Subcutaneous abdominal adipose tissue (tissue), 5 donors: ENCODE measurements at regions not wholly inside any gene's neighbourhood (a gene's known extent, or its start where the extent isn't known, plus 50 kb on each side); places are given as distances from the start of the nearest gene placed in this dataset.
"Not testable (repeated sequence)": the region's sequence is repeated elsewhere in the genome, so short reads cannot be mapped to it uniquely, and the experiment has no call there.

Experiments used
- H3K27ac ChIP-seq: one replicate; pipeline ENCODE4 v1.7.0; 2013; ENCODE audit warnings: low read depth, mild to moderate bottlenecking, inconsistent platforms, low read length, moderate library complexity
- H3K27me3 ChIP-seq, 5 donors: one replicate each; pipeline ENCODE4 v1.7.0; 2013; ENCODE audit warnings: low read length in 5 of 5, inconsistent platforms in 1 of 5; ENCODE audit not compliant: control insufficient read depth in 5 of 5, insufficient read depth in 4 of 5
- H3K36me3 ChIP-seq, 5 donors: one replicate each; pipeline ENCODE4 v1.7.0; 2013; ENCODE audit warnings: low read length in 5 of 5; ENCODE audit not compliant: control insufficient read depth in 5 of 5, insufficient read depth in 5 of 5
- H3K4me1 ChIP-seq, 5 donors: one replicate each; pipeline ENCODE4 v1.7.0; 2013; ENCODE audit warnings: low read length in 5 of 5, mild to moderate bottlenecking in 3 of 5, moderate library complexity in 1 of 5; ENCODE audit not compliant: control insufficient read depth in 5 of 5, insufficient read depth in 5 of 5
- H3K4me3 ChIP-seq, 5 donors: one replicate each; pipeline ENCODE4 v1.7.0; 2013; ENCODE audit warnings: low read length in 5 of 5, low read depth in 1 of 5
- H3K9ac ChIP-seq, 5 donors: one replicate each; pipeline ENCODE4 v1.7.0; 2013; ENCODE audit warnings: low read length in 5 of 5, mild to moderate bottlenecking in 4 of 5, moderate library complexity in 3 of 5
- H3K9me3 ChIP-seq, 5 donors: one replicate each; pipeline ENCODE4 v1.7.0; 2013; ENCODE audit warnings: low read length in 5 of 5; ENCODE audit not compliant: control insufficient read depth in 5 of 5
- donor health status: healthy.
- donor health status: healthy.
- donor health status: healthy.
- donor health status: healthy.
- donor health status: healthy.

DNA sequence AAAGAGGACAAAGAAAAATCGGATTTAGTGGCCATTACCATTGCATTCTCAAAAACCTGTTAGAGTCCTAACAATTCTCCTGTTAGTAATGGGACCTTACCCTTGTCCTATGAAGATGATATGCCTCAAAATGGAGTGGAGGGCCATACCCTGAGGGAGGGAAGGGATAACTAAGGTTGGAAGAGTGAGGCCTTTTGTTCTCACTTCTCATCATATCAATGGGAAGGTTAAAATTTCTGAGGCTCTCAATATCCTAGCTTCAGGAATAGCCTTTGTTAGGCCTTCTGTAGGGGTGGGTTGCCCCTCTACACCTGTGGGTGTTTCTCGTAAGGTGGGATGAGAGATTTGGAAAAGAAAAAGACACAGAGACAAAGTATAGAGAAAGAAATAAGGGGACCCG, 109.4 kb upstream of the SGIP1 start:
- H3K27me3 ChIP-seq, H3K4me1 ChIP-seq, H3K4me3 ChIP-seq, H3K9ac ChIP-seq, H3K36me3 ChIP-seq, H3K27ac ChIP-seq: not testable (repeated sequence)
- H3K9me3 ChIP-seq, result peaks cover 5 to 14% (median 6%) of the 10 kb centered on the region in 5 donors

DNA sequence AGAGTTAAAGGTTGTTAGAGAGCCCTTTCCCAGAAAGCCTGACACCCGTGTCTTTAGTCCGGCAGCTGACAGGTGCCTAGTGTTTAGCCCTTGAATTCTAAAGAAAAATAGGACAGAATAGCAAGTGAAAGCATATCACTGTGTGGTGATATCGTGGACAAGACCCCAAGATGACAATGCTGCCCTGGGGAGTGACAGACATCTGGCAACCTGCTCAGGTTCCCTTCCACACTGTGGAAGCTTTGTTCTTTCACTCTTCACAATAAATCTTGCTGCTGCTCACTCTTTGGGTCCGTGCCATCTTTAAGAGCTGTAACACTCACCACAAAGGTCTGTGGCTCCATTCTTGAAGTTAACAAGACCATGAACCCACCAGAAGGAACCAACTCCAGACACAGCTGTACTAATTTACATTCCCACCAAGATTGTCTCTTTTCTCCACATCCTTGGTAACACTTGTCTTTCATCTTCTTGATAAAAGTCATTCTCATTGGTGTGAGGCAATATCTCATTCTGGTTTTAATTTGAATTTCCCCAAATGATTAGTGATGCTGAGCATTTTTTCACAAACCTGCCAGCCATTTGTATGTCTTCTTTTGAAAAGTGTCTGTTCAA, 107.6 kb upstream of the SGIP1 start:
- Histone ChIP-seq H3K9ac (no peak overlapping the region), H3K9me3 (peaks cover 6 to 23% (median 12%) of the 10 kb centered on the region in 5 donors), H3K4me3 (no peak overlapping the region), H3K4me1 (no peaks in the 10 kb centered on the region), H3K36me3 (no peaks in the 10 kb centered on the region), H3K27me3 (no peaks in the 10 kb centered on the region), H3K27ac (no peak overlapping the region)

GRCh38 chr1:66430815-66431214, 103.1 kb upstream of the SGIP1 start:
- not testable (repeated sequence) for H3K4me3 ChIP-seq, H3K9ac ChIP-seq, H3K36me3 ChIP-seq, H3K27me3 ChIP-seq, H3K4me1 ChIP-seq, H3K27ac ChIP-seq
- peaks cover 8 to 31% (median 19%) of the 10 kb centered on the region in 5 donors for H3K9me3 ChIP-seq

DNA sequence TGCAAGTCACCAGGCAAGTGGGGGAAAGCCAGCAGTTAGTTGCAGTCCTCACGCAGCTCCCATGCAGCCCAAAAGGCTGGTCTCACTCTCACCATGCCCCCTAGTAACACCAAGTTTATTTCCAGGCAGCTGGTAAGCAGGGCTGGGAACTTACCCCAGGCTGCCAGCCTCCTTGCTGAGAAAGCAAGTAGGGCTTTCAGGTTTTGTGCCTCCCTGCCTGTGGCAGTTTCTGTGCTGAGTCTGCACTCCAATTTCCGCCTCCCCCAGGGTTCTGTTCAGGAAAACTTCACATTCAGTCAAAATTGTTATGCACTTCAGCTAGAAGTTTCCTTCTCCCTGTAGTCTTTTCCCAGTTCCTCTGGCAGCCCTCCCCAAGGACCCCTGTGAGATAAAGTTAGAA, 102.0 kb upstream of the SGIP1 start:
- Histone ChIP-seq H3K4me1 (no peaks in the 10 kb centered on the region), H3K4me3 (peak overlapping the region in 1 of 5 donors; percentile 3), H3K27me3 (no peaks in the 10 kb centered on the region), H3K27ac (no peak overlapping the region), H3K9me3 (peaks cover 8 to 31% (median 19%) of the 10 kb centered on the region in 5 donors), H3K9ac (no peak overlapping the region), H3K36me3 (no peaks in the 10 kb centered on the region)

DNA sequence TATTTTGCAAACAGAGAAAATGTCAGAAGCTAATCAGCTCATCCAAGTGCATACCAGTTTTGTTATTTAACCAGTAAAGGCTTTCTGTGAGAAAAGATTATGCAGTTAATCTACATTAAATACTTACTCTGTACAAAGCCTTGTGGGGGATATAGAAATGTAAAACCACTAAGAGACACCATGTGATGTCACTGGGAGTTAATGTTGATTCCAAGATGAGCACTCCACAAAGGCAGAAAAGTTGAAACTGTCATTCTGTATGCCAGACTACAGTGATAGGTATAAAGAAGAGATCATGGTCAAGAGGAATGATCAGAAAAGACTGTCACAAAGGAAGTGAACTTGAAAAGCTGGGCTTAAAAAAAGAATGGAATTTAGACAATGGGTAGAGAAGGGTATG, 100.3 kb upstream of the SGIP1 start:
- no peaks in the 10 kb centered on the region for H3K36me3 ChIP-seq
- H3K27me3 ChIP-seq, result no peaks in the 10 kb centered on the region
- peaks cover 2 to 18% (median 14%) of the 10 kb centered on the region in 5 donors for H3K9me3 ChIP-seq

DNA sequence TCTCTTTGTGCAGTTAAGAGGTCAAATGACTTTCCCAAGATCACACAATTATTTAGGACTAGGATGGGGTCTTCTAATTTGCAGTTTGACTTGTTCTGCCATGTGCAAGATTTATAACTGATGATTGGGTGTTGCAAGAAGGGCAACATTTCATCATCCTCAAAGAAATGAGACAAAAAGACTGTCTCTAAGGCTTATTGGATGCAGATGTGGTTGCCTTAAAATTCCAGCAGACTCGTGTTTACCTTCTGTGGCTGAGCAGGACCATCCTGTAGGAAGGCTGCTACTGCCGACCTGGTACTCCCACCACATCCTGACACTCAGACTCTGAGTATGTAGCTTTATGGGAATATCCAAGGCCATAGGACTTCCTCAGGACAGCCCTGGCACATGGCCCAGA, 99.9 kb upstream of the SGIP1 start:
- Histone ChIP-seq H3K9me3 (peaks cover 2 to 17% (median 14%) of the 10 kb centered on the region in 5 donors), H3K27me3 (no peaks in the 10 kb centered on the region), H3K4me3 (no peak overlapping the region), H3K36me3 (no peaks in the 10 kb centered on the region), H3K9ac (no peak overlapping the region), H3K27ac (no peak overlapping the region), H3K4me1 (no peaks in the 10 kb centered on the region)

More for the DNA sequence above, 100.3 kb upstream of the SGIP1 start:
- H3K27ac ChIP-seq, result no peak overlapping the region
- H3K4me3 ChIP-seq, result no peak overlapping the region
- H3K4me1 ChIP-seq, result no peaks in the 10 kb centered on the region
- no peak overlapping the region for H3K9ac ChIP-seq

- H3K27me3 ChIP-seq, result no peaks in the 10 kb centered on the region
- no peak overlapping the region for H3K9ac ChIP-seq
- H3K4me1 ChIP-seq, result no peaks in the 10 kb centered on the region
- H3K4me3 ChIP-seq, result no peak overlapping the region
- no peaks in the 10 kb centered on the region for H3K36me3 ChIP-seq
- peaks cover 2 to 12% (median 10%) of the 10 kb centered on the region in 5 donors for H3K9me3 ChIP-seq
- H3K27ac ChIP-seq, result no peak overlapping the region
These were observed 98.4 kb upstream of the SGIP1 start for GRCh38 chr1:66435541-66435940.

GRCh38 chr1:66436378-66437135, 97.4 kb upstream of the SGIP1 start:
- Histone ChIP-seq H3K9ac (no peak overlapping the region), H3K27me3 (no peaks in the 10 kb centered on the region), H3K4me1 (no peaks in the 10 kb centered on the region), H3K27ac (no peak overlapping the region), H3K4me3 (no peak overlapping the region), H3K36me3 (no peaks in the 10 kb centered on the region), H3K9me3 (peaks cover 0 to 7% (median 5%) of the 10 kb centered on the region in 5 donors)

- no peak overlapping the region for H3K27ac ChIP-seq
- no peaks in the 10 kb centered on the region for H3K4me1 ChIP-seq
- H3K4me3 ChIP-seq, result no peak overlapping the region
- H3K36me3 ChIP-seq, result no peaks in the 10 kb centered on the region
- H3K27me3 ChIP-seq, result no peaks in the 10 kb centered on the region
- no peak overlapping the region for H3K9ac ChIP-seq
- H3K9me3 ChIP-seq, result peaks cover 0 to 2% (median 0%) of the 10 kb centered on the region in 5 donors
These were observed 96.9 kb upstream of the SGIP1 start for GRCh38 chr1:66437136-66437401.

- Histone ChIP-seq H3K27ac (no peak overlapping the region), H3K36me3 (no peaks in the 10 kb centered on the region), H3K9me3 (no peaks in the 10 kb centered on the region), H3K27me3 (no peaks in the 10 kb centered on the region), H3K4me3 (no peak overlapping the region), H3K9ac (no peak overlapping the region), H3K4me1 (no peaks in the 10 kb centered on the region)
These were observed 95.9 kb upstream of the SGIP1 start for GRCh38 chr1:66438062-66438461.
